Colonic mucosa (tissue), 4 donors: ENCODE measurements at regions not wholly inside any gene's neighbourhood (a gene's known extent, or its start where the extent isn't known, plus 50 kb on each side); places are given as distances from the start of the nearest gene placed in this dataset.

Experiments
- DNase-seq: peaks from one replicate; pipeline ENCODE4 v3.0.0-alpha.2; 2020
- H3K27ac ChIP-seq: fragments of 200-600 bp; one replicate; pipeline ENCODE4 v1.8.0; 2021
- H3K27me3 ChIP-seq: fragments of 200-600 bp; one replicate; pipeline ENCODE4 v1.8.0; 2021
- H3K36me3 ChIP-seq: fragments of 200-600 bp; one replicate; pipeline ENCODE4 v1.8.0; 2021
- H3K4me1 ChIP-seq: fragments of 200-600 bp; one replicate; pipeline ENCODE4 v1.8.0; 2021; ENCODE audit warnings: mild to moderate bottlenecking
- H3K4me3 ChIP-seq: fragments of 200-600 bp; one replicate; pipeline ENCODE4 v1.8.0; 2021
- H3K9ac ChIP-seq, 2 donors: one replicate each; pipeline ENCODE4 v1.7.0; 2013; ENCODE audit warnings: control low read depth in 2 of 2, low read depth in 2 of 2, low read length in 2 of 2
- H3K9me3 ChIP-seq: fragments of 200-600 bp; one replicate; pipeline ENCODE4 v1.8.0; 2021
- intact Hi-C: fragments of 100-400 bp; cut with DNase I; formaldehyde crosslinking; loops from one replicate; pipeline ENCODE4 v1.14.1; 2022
- TF ChIP-seq, protein P1 (sequence below): fragments of 200-600 bp; IDR thresholded peaks from one replicate; pipeline ENCODE4 v1.8.0; 2022; ENCODE audit warnings: antibody characterized with exemption, mild to moderate bottlenecking
- donor health status: healthy.
- donor health status: DM: no; HTN: no; CAD: no.
- donor health status: DM: no; HTN: no; CAD: no.

GRCh38 chr6:166744223-166745134 lies 117.4 kb upstream of the RPS6KA2 start:
- no peak overlapping the region for H3K9ac ChIP-seq
- H3K4me1 ChIP-seq = no peaks in the 10 kb centered on the region
- no peak overlapping the region for H3K27ac ChIP-seq
- TF ChIP-seq, protein P1, sequence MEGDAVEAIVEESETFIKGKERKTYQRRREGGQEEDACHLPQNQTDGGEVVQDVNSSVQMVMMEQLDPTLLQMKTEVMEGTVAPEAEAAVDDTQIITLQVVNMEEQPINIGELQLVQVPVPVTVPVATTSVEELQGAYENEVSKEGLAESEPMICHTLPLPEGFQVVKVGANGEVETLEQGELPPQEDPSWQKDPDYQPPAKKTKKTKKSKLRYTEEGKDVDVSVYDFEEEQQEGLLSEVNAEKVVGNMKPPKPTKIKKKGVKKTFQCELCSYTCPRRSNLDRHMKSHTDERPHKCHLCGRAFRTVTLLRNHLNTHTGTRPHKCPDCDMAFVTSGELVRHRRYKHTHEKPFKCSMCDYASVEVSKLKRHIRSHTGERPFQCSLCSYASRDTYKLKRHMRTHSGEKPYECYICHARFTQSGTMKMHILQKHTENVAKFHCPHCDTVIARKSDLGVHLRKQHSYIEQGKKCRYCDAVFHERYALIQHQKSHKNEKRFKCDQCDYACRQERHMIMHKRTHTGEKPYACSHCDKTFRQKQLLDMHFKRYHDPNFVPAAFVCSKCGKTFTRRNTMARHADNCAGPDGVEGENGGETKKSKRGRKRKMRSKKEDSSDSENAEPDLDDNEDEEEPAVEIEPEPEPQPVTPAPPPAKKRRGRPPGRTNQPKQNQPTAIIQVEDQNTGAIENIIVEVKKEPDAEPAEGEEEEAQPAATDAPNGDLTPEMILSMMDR = no peak
- H3K27me3 ChIP-seq = no peaks in the 10 kb centered on the region
- intact Hi-C loops = no loop called here
- no peak for DNase-seq
- H3K9me3 ChIP-seq = no peaks in the 10 kb centered on the region
- H3K36me3 ChIP-seq = no peaks in the 10 kb centered on the region
- H3K4me3 ChIP-seq = no peak overlapping the region

- no peak overlapping the region for H3K4me3 ChIP-seq
- H3K27ac ChIP-seq = no peak overlapping the region
- TF ChIP-seq, protein P1 = no peak
- H3K9me3 ChIP-seq = no peaks in the 10 kb centered on the region
- no peak for DNase-seq
- H3K4me1 ChIP-seq = no peaks in the 10 kb centered on the region
- intact Hi-C loops = no loop called here
- H3K36me3 ChIP-seq = no peaks in the 10 kb centered on the region
- H3K9ac ChIP-seq = no peak overlapping the region
- H3K27me3 ChIP-seq = no peaks in the 10 kb centered on the region
Measured at GRCh38 chr6:166743406-166744222, 116.6 kb upstream of the RPS6KA2 start.

- Histone ChIP-seq H3K27me3 (no peaks in the 10 kb centered on the region), H3K36me3 (no peaks in the 10 kb centered on the region), H3K4me1 (no peaks in the 10 kb centered on the region), H3K27ac (no peak overlapping the region), H3K4me3 (no peak overlapping the region), H3K9ac (no peak overlapping the region), H3K9me3 (no peaks in the 10 kb centered on the region)
- DNase-seq = no peak
- TF ChIP-seq, protein P1 = no peak
- intact Hi-C loops = no loop called here
Measured at GRCh38 chr6:166742981-166743380, 115.9 kb upstream of the RPS6KA2 start.

DNA sequence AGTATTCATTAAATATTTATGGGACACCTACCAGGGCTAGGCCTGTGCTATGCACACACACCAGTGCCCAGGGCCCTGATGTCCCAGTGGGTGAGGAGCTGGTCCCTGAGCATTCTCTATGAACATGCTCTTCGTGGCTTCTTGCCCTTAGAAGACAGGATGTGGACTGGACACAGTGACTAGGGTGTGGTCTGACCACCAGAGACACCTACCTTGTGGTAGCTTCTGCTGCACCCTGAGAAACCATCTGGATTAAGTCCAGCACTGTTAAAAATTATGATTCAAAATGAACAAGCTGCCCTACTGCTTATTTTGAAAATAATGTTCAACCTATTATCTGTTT lies 112.9 kb upstream of the RPS6KA2 start:
- Histone ChIP-seq H3K4me3 (no peak overlapping the region), H3K27me3 (no peaks in the 10 kb centered on the region), H3K36me3 (no peaks in the 10 kb centered on the region), H3K4me1 (no peaks in the 10 kb centered on the region), H3K9me3 (no peaks in the 10 kb centered on the region), H3K9ac (no peak overlapping the region), H3K27ac (no peak overlapping the region)
- TF ChIP-seq, protein P1 = no peak
- DNase-seq = no peak
- intact Hi-C loops = no loop called here

- Histone ChIP-seq H3K27me3 (no peaks in the 10 kb centered on the region), H3K9me3 (no peaks in the 10 kb centered on the region), H3K36me3 (no peaks in the 10 kb centered on the region), H3K27ac (no peak overlapping the region), H3K9ac (no peak overlapping the region), H3K4me3 (no peak overlapping the region), H3K4me1 (no peaks in the 10 kb centered on the region)
- intact Hi-C loops = no loop called here
- no peak for DNase-seq
- TF ChIP-seq, protein P1 = no peak
Measured at GRCh38 chr6:166739117-166739975, 112.3 kb upstream of the RPS6KA2 start.
